ENCODE measurements at regions not wholly inside any gene's neighbourhood (a gene's known extent, or its start where the extent isn't known, plus 50 kb on each side); places are given as distances from the start of the nearest gene placed in this dataset.
"Not testable (repeated sequence)": the region's sequence is repeated elsewhere in the genome, so short reads cannot be mapped to it uniquely, and the experiment has no call there.

- DNase-seq (ENCODE audit: low read depth in 1 of 2, low spot score in 1 of 2), result no peak
- TF ChIP-seq POLR2AphosphoS5 (IDR thresholded peaks at IDR 0.05; ENCODE audit: low read depth) (no peak), GABPA (IDR thresholded peaks at IDR 0.05; ENCODE audit: low read depth) (no peak), REST (IDR thresholded peaks at IDR 0.05; ENCODE audit: insufficient replicate concordance, low read depth) (no peak), SPI1 (IDR thresholded peaks at IDR 0.05; ENCODE audit: borderline replicate concordance, low read depth) (no peak), CTCF (IDR thresholded peaks at IDR 0.05; ENCODE audit: insufficient read depth, low read length) (no peak)
- H3K27me3 ChIP-seq (ENCODE audit: insufficient read depth, poor library complexity, severe bottlenecking), result no peaks in the 10 kb centered on the region
- H3K27ac ChIP-seq (replicated peaks), result no peak overlapping the region
- no peak overlapping the region for H3K4me3 ChIP-seq (replicated peaks; ENCODE audit: insufficient read depth, low read length)
These were observed 148.8 kb upstream of the NRP1 start for GRCh38 chr10:33483124-33483815.

GRCh38 chr10:33482486-33482885 is 148.0 kb upstream of the NRP1 start:
- DNase-seq (ENCODE audit: low read depth in 1 of 2, low spot score in 1 of 2), result no peak
- Histone ChIP-seq H3K27ac (replicated peaks) (no peak overlapping the region), H3K27me3 (ENCODE audit: insufficient read depth, poor library complexity, severe bottlenecking) (no peaks in the 10 kb centered on the region), H3K4me3 (replicated peaks; ENCODE audit: insufficient read depth, low read length) (no peak overlapping the region)
- no peak for TF ChIP-seq CTCF (IDR thresholded peaks at IDR 0.05; ENCODE audit: insufficient read depth, low read length)
- no peak for TF ChIP-seq REST (IDR thresholded peaks at IDR 0.05; ENCODE audit: insufficient replicate concordance, low read depth)
- no peak for TF ChIP-seq GABPA (IDR thresholded peaks at IDR 0.05; ENCODE audit: low read depth)
- no peak for TF ChIP-seq POLR2AphosphoS5 (IDR thresholded peaks at IDR 0.05; ENCODE audit: low read depth)
- no peak for TF ChIP-seq SPI1 (IDR thresholded peaks at IDR 0.05; ENCODE audit: borderline replicate concordance, low read depth)

GRCh38 chr10:33481184-33481583 is 146.7 kb upstream of the NRP1 start:
- no peak overlapping the region for H3K27ac ChIP-seq (replicated peaks)
- H3K4me3 ChIP-seq (replicated peaks; ENCODE audit: insufficient read depth, low read length), result no peak overlapping the region
- no peaks in the 10 kb centered on the region for H3K27me3 ChIP-seq (ENCODE audit: insufficient read depth, poor library complexity, severe bottlenecking)
- no peak for TF ChIP-seq REST (IDR thresholded peaks at IDR 0.05; ENCODE audit: insufficient replicate concordance, low read depth)
- TF ChIP-seq CTCF (IDR thresholded peaks at IDR 0.05; ENCODE audit: insufficient read depth, low read length), result no peak
- no peak for TF ChIP-seq POLR2AphosphoS5 (IDR thresholded peaks at IDR 0.05; ENCODE audit: low read depth)
- DNase-seq (ENCODE audit: low read depth in 1 of 2, low spot score in 1 of 2), result no peak

- not testable (repeated sequence) for H3K27ac ChIP-seq (replicated peaks); H3K4me3 ChIP-seq (replicated peaks; ENCODE audit: insufficient read depth, low read length); H3K27me3 ChIP-seq (ENCODE audit: insufficient read depth, poor library complexity, severe bottlenecking); DNase-seq (ENCODE audit: low read depth in 1 of 2, low spot score in 1 of 2)
These were observed 145.9 kb upstream of the NRP1 start for GRCh38 chr10:33480417-33480816.

Data from HL-60 (cell line).